ENCODE measurements at regions not wholly inside any gene's neighbourhood (a gene's known extent, or its start where the extent isn't known, plus 50 kb on each side); places are given as distances from the start of the nearest gene placed in this dataset.

DNA sequence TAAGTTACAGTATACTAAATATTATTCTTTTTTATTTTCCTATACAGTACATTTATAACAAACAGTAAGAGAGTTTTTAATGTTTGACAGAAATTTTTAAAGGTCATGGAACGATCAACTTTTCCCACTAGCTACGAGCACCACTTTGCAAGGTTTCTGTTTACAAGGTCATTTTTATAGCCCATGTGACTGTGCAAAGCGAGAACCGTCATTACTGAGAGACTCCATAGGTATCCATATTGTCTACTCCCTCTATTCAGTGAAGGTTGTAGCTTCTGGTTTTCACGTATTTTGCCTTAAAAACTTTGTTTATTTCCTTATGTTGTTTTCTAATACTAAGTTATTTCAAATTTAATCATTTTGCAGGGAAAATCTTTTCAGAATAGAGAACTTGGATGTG is 186.3 kb upstream of the RGMB start:
- no peak for TF ChIP-seq CTCF (IDR thresholded peaks at IDR 0.05; ENCODE audit: control extremely low read depth in 1 of 3, insufficient read depth in 1 of 3, low read depth in 1 of 3, low read length in 3 of 3)
- TF ChIP-seq EP300 (IDR thresholded peaks at IDR 0.05; ENCODE audit: borderline replicate concordance in 1 of 2, low read depth in 2 of 2, low read length in 2 of 2) = no peak
- TF ChIP-seq KDM4A (IDR thresholded peaks at IDR 0.05; ENCODE audit: low read depth, low read length, severe bottlenecking) = no peak
- TF ChIP-seq POLR2A (IDR thresholded peaks at IDR 0.05; ENCODE audit: control extremely low read depth in 1 of 2, low read depth in 2 of 2, low read length in 2 of 2) = no peak
- TF ChIP-seq USF2 (IDR thresholded peaks at IDR 0.05; ENCODE audit: low read length) = no peak
- no peak for TF ChIP-seq EZH2 (IDR thresholded peaks at IDR 0.05; ENCODE audit: low read depth, low read length, severe bottlenecking)
- no peak for TF ChIP-seq CBX5 (IDR thresholded peaks at IDR 0.05; ENCODE audit: low read depth, low read length)
- TF ChIP-seq MAFK (IDR thresholded peaks at IDR 0.05; ENCODE audit: low read depth, low read length) = no peak
- TF ChIP-seq, protein P1, sequence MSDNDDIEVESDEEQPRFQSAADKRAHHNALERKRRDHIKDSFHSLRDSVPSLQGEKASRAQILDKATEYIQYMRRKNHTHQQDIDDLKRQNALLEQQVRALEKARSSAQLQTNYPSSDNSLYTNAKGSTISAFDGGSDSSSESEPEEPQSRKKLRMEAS (IDR thresholded peaks at IDR 0.05) = no peak
- no peak for TF ChIP-seq NRF1 (IDR thresholded peaks at IDR 0.05; ENCODE audit: low read depth, low read length)

Data from H1 (cell line).